Muscle of leg (tissue), 3 donors: ENCODE measurements at regions not wholly inside any gene's neighbourhood (a gene's known extent, or its start where the extent isn't known, plus 50 kb on each side); places are given as distances from the start of the nearest gene placed in this dataset.
"Not testable (repeated sequence)": the region's sequence is repeated elsewhere in the genome, so short reads cannot be mapped to it uniquely, and the experiment has no call there.

Experiments
- DNase-seq: peaks from one replicate; pipeline ENCODE4 v3.0.0; 2013
- H3K27ac ChIP-seq: one replicate; pipeline ENCODE4 v1.5.1; 2013; ENCODE audit warnings: mild to moderate bottlenecking, low read length, control low read depth
- H3K27me3 ChIP-seq: one replicate; pipeline ENCODE4 v1.6.1; 2013; ENCODE audit warnings: low read length; ENCODE audit not compliant: control insufficient read depth, insufficient read depth
- H3K36me3 ChIP-seq: one replicate; pipeline ENCODE4 v1.6.1; 2013; ENCODE audit warnings: low read length; ENCODE audit not compliant: control insufficient read depth, insufficient read depth
- H3K4me1 ChIP-seq: one replicate; pipeline ENCODE4 v1.6.1; 2013; ENCODE audit warnings: low read length; ENCODE audit not compliant: control insufficient read depth, insufficient read depth
- H3K4me3 ChIP-seq: one replicate; pipeline ENCODE4 v1.5.1; 2013; ENCODE audit warnings: low read length, control low read depth
- H3K9me3 ChIP-seq: replicated peaks from 2 replicates; pipeline ENCODE4 v1.6.1; 2013; ENCODE audit warnings: low read depth, low read length; ENCODE audit not compliant: control insufficient read depth
- WGBS: methylation state at CpG from one replicate; pipeline ENCODE4 v1.1.5; 2013; ENCODE audit warnings: missing lambda C conversion rate; ENCODE audit not compliant: insufficient coverage; 5-methylcytosine and 5-hydroxymethylcytosine counted together

DNA sequence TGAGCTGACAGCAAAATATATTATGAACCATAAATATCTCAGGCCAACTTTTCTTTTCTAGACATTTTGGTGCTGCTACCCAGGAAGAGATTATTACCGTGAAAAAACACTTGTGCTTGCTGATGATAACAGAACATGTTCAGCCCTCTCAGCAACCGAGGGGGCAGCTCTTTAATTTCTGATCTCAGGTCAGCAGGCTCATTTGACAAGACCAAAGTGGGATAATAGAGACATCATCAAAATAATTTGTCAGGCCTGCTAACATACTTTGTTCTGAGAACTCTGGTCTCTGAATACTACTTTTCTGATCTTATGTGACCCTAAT, 645.9 kb upstream of the KCNMB2 start:
- 63% methylated on average over 2 of the region's 2 CpGs for WGBS
- Histone ChIP-seq H3K27me3 (no peaks in the 10 kb centered on the region), H3K9me3 (no peaks in the 10 kb centered on the region), H3K36me3 (no peaks in the 10 kb centered on the region), H3K4me1 (no peaks in the 10 kb centered on the region), H3K4me3 (no peak overlapping the region), H3K27ac (no peak overlapping the region)
- DNase-seq = no peak

GRCh38 chr3:177891569-177891968, 644.7 kb upstream of the KCNMB2 start:
- H3K4me3 ChIP-seq, H3K4me1 ChIP-seq, H3K27me3 ChIP-seq, H3K36me3 ChIP-seq, DNase-seq, H3K27ac ChIP-seq, H3K9me3 ChIP-seq: not testable (repeated sequence)
- 97% methylated on average over 11 of the region's 29 CpGs for WGBS

DNA sequence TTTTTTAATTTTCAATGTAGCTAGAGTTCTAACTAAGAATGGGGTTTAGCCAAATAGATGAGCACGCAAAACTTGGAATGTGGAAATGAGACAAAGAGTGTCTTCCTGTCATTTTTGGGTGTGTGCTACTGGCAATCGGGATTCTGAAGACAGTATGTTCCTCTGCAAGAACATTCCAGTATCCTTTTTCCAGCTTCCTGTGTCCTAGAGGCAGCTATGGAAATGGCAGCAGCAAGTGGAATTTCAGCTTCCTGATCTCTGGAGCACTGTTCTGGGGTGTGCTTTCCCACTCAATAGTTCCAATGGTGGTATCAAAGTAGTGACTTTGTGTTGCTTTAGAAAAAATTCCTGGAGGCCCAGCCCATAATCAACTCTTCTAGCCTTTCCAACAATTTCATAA, 642.9 kb upstream of the KCNMB2 start:
- Histone ChIP-seq H3K27ac (no peak overlapping the region), H3K4me3 (no peak overlapping the region), H3K36me3 (no peaks in the 10 kb centered on the region), H3K4me1 (no peaks in the 10 kb centered on the region), H3K9me3 (peaks cover 12% of the 10 kb centered on the region), H3K27me3 (no peaks in the 10 kb centered on the region)
- DNase-seq = no peak
- no CpG with 5 or more reads among the region's 2 CpGs for WGBS

- Histone ChIP-seq H3K4me1 (no peaks in the 10 kb centered on the region), H3K27me3 (no peaks in the 10 kb centered on the region), H3K27ac (no peak overlapping the region), H3K9me3 (peaks cover 21% of the 10 kb centered on the region), H3K36me3 (no peaks in the 10 kb centered on the region), H3K4me3 (no peak overlapping the region)
- WGBS = no CpG with 5 or more reads among the region's 5 CpGs
- no peak for DNase-seq
Observed at GRCh38 chr3:177894081-177894728, 642.0 kb upstream of the KCNMB2 start.

DNA sequence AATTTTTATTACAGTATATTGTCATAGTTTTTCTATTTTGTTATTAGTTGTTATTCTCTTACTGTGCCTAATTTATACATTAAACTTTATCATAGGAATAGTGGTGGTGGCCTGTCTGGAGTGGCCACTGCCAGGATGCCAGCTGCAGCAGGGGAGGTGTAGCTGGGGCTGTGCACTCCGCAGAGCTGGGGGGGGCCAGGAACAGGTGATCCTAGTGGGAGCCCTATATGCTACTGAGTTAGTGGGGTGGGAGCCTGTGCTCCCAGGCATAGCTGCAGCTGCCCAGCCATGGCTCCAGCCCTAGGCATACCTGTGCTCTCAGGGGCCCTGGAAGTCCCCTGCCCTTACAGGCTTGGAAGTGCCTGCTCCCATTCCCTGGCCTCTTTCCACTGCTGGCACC, 638.1 kb upstream of the KCNMB2 start:
- DNase-seq = no peak
- Histone ChIP-seq H3K4me1 (no peaks in the 10 kb centered on the region), H3K27ac (no peak overlapping the region), H3K4me3 (no peak overlapping the region), H3K27me3 (no peaks in the 10 kb centered on the region), H3K9me3 (peaks cover 31% of the 10 kb centered on the region), H3K36me3 (no peaks in the 10 kb centered on the region)
- WGBS = no CpG with 5 or more reads among the region's 1 CpG

- Histone ChIP-seq H3K4me1 (no peaks in the 10 kb centered on the region), H3K27me3 (no peaks in the 10 kb centered on the region), H3K27ac (no peak overlapping the region), H3K4me3 (no peak overlapping the region), H3K9me3 (peaks cover 31% of the 10 kb centered on the region), H3K36me3 (no peaks in the 10 kb centered on the region)
- DNase-seq = no peak
- 98% methylated on average over 5 of the region's 9 CpGs for WGBS
Observed at GRCh38 chr3:177899275-177900067, 636.8 kb upstream of the KCNMB2 start.

DNA sequence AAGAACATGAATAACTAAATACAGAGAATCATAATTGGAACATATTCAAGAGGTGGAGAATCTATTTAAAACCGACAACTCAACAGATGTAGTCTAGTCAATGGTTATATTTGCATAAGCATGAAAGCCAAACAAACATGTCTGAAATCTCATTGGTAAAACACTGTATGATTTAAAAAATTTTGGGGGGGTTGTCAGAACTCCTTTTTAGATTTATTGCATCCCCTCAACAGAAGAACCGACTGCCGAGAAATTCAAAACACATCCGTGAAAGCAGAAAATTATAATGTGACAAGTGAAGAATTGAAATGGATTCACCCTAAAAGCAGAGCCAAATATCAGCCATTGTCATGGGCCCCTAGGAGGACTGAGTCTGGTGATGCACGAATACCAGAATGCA, 633.4 kb upstream of the KCNMB2 start:
- Histone ChIP-seq H3K36me3 (no peaks in the 10 kb centered on the region), H3K27ac (no peak overlapping the region), H3K27me3 (no peaks in the 10 kb centered on the region), H3K4me3 (no peak overlapping the region), H3K9me3 (peaks cover 23% of the 10 kb centered on the region), H3K4me1 (peaks cover 13% of the 10 kb centered on the region)
- WGBS = no CpG with 5 or more reads among the region's 5 CpGs
- no peak for DNase-seq

GRCh38 chr3:177904621-177905020, 631.6 kb upstream of the KCNMB2 start:
- H3K27ac ChIP-seq = peak overlapping the region; percentile 79

GRCh38 chr3:177905173-177906125, 630.8 kb upstream of the KCNMB2 start:
- peaks cover 13% of the 10 kb centered on the region for H3K4me1 ChIP-seq
- peak; percentile 78 for DNase-seq
- H3K4me3 ChIP-seq = no peak overlapping the region
- WGBS = no CpG with 5 or more reads among the region's 4 CpGs
- no peaks in the 10 kb centered on the region for H3K27me3 ChIP-seq
- no peaks in the 10 kb centered on the region for H3K9me3 ChIP-seq
- no peaks in the 10 kb centered on the region for H3K36me3 ChIP-seq
- peak overlapping the region; percentile 79 for H3K27ac ChIP-seq

More at GRCh38 chr3:177904621-177905020, 631.6 kb upstream of the KCNMB2 start:
- no peaks in the 10 kb centered on the region for H3K27me3 ChIP-seq
- peaks cover 13% of the 10 kb centered on the region for H3K4me1 ChIP-seq
- DNase-seq = peak; percentile 18
- peaks cover 6% of the 10 kb centered on the region for H3K9me3 ChIP-seq
- H3K36me3 ChIP-seq = no peaks in the 10 kb centered on the region
- no peak overlapping the region for H3K4me3 ChIP-seq

DNA sequence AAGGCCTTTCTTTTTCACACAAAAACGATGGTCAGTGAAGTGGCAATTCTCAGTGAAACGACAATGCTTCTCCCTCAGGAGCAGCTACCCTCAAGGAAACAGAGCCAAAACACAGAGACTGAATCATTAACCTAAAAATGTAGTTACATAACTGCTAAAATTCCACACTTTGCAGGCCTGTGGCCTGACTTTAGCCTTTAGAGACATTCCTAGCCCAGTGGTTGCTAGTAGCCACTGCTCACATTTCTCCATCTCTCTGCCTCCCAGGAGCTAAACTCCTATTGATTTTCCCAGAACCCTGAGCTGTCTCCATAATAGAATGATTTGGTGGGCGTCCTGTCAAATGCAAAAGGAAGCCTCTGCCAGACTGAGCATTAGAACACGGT, 630.1 kb upstream of the KCNMB2 start:
- no peaks in the 10 kb centered on the region for H3K27me3 ChIP-seq
- H3K4me1 ChIP-seq = peaks cover 13% of the 10 kb centered on the region
- DNase-seq = peak; percentile 40
- H3K9me3 ChIP-seq = no peaks in the 10 kb centered on the region
- no peak overlapping the region for H3K4me3 ChIP-seq
- no peaks in the 10 kb centered on the region for H3K36me3 ChIP-seq
- peak overlapping the region; percentile 79 for H3K27ac ChIP-seq
- WGBS = 50% methylated on average over 2 of the region's 4 CpGs
